Thyroid gland (tissue), 4 donors: ENCODE measurements at regions not wholly inside any gene's neighbourhood (a gene's known extent, or its start where the extent isn't known, plus 50 kb on each side); places are given as distances from the start of the nearest gene placed in this dataset.

ENCODE experiments used
- CTCF ChIP-seq, 6 experiments: fragments of 200-600 bp in 3 of 6; fragments of 450-650 bp in 3 of 6; sonication (generic) in 3 of 6; IDR thresholded peaks; one replicate each; pipeline ENCODE4 v1.5.1; 2016 to 2019; ENCODE audit warnings: antibody characterized with exemption in 6 of 6, mild to moderate bottlenecking in 2 of 6, inconsistent platforms in 1 of 6, moderate library complexity in 1 of 6
- POLR2A ChIP-seq, 2 donors: fragments of 450-650 bp; IDR thresholded peaks; one replicate each; pipeline ENCODE4 v1.6.1; 2017; ENCODE audit warnings: antibody characterized with exemption in 2 of 2, mild to moderate bottlenecking in 2 of 2, moderate library complexity in 1 of 2

GRCh38 chr3:194231929-194232832, 96.2 kb downstream of the HES1 start:
- TF ChIP-seq CTCF (IDR thresholded peaks at IDR 0.05) (no peak), POLR2A (IDR thresholded peaks at IDR 0.05) (no peak)
